Mesendoderm (in vitro differentiated cells): ENCODE measurements at regions not wholly inside any gene's neighbourhood (a gene's known extent, or its start where the extent isn't known, plus 50 kb on each side); places are given as distances from the start of the nearest gene placed in this dataset.

Source experiments
- DNase-seq: peaks from one replicate; pipeline ENCODE4 v3.0.0; 2013
- H2AK5ac ChIP-seq: 2 replicates; pipeline ENCODE4 v1.6.1; 2013; ENCODE audit warnings: low read length, inconsistent platforms
- H2BK120ac ChIP-seq: 2 replicates; pipeline ENCODE4 v1.6.1; 2013; ENCODE audit warnings: low read depth, mild to moderate bottlenecking, low read length, moderate library complexity, mixed read lengths
- H2BK15ac ChIP-seq: replicated peaks from 2 replicates; pipeline ENCODE4 v1.6.1; 2013; ENCODE audit warnings: low read depth, mild to moderate bottlenecking, moderate library complexity
- H2BK5ac ChIP-seq: 2 replicates; pipeline ENCODE4 v1.6.1; 2013; ENCODE audit warnings: low read length, inconsistent platforms
- H3K18ac ChIP-seq: 2 replicates; pipeline ENCODE4 v1.6.1; 2013; ENCODE audit warnings: mild to moderate bottlenecking, low read length, mixed read lengths
- H3K23ac ChIP-seq: one replicate; pipeline ENCODE4 v1.6.1; 2013; ENCODE audit warnings: low read length
- H3K27ac ChIP-seq: 2 replicates; pipeline ENCODE4 v1.5.1; 2013; ENCODE audit warnings: low read depth, mild to moderate bottlenecking, inconsistent platforms, low read length, moderate library complexity
- H3K27me3 ChIP-seq: 2 replicates; pipeline ENCODE4 v1.6.1; 2013; ENCODE audit warnings: low read length, control low read depth, mild to moderate bottlenecking, inconsistent platforms; ENCODE audit not compliant: insufficient read depth, poor library complexity
- H3K36me3 ChIP-seq: 2 replicates; pipeline ENCODE4 v1.6.1; 2013; ENCODE audit warnings: low read length, inconsistent platforms; ENCODE audit not compliant: control insufficient read depth, insufficient read depth
- H3K4ac ChIP-seq: one replicate; pipeline ENCODE4 v1.6.1; 2013; ENCODE audit warnings: low read depth, mild to moderate bottlenecking, low read length, moderate library complexity
- H3K4me1 ChIP-seq: 2 replicates; pipeline ENCODE4 v1.6.1; 2013; ENCODE audit warnings: low read depth, low read length, inconsistent platforms; ENCODE audit not compliant: control insufficient read depth
- H3K4me2 ChIP-seq: 2 replicates; pipeline ENCODE4 v1.6.1; 2013; ENCODE audit warnings: low read length
- H3K4me3 ChIP-seq: 2 replicates; pipeline ENCODE4 v1.5.1; 2013; ENCODE audit warnings: mild to moderate bottlenecking, low read length
- H3K56ac ChIP-seq: one replicate; pipeline ENCODE4 v1.6.1; 2013; ENCODE audit warnings: low read length
- H3K79me1 ChIP-seq: 2 replicates; pipeline ENCODE4 v1.6.1; 2013; ENCODE audit warnings: low read length, inconsistent platforms
- H3K79me2 ChIP-seq: 2 replicates; pipeline ENCODE4 v1.6.1; 2013; ENCODE audit warnings: mild to moderate bottlenecking, low read length; ENCODE audit not compliant: control insufficient read depth, insufficient read depth
- H3K9ac ChIP-seq: 2 replicates; pipeline ENCODE4 v1.6.1; 2013; ENCODE audit warnings: low read length, inconsistent platforms
- H4K5ac ChIP-seq: one replicate; pipeline ENCODE4 v1.6.1; 2013; ENCODE audit warnings: low read length
- H4K8ac ChIP-seq: one replicate; pipeline ENCODE4 v1.6.1; 2013; ENCODE audit warnings: low read depth, mild to moderate bottlenecking, control low read depth, low read length, moderate library complexity
- WGBS: extraction: QIAGEN DNeasy Blood & Tissue Kit; methylation state at CpG from one replicate; pipeline ENCODE4 v1.1.7; 2013; ENCODE audit warnings: low lambda C conversion rate, missing lambda C conversion rate; ENCODE audit not compliant: insufficient coverage; ENCODE audit errors: extremely low coverage; 5-methylcytosine and 5-hydroxymethylcytosine counted together

GRCh38 chr10:128614802-128615553 lies 488.8 kb upstream of the MKI67 start:
- Histone ChIP-seq H3K4me3 (no peak overlapping the region), H3K79me1 (no peaks in the 10 kb centered on the region), H3K56ac (no peak overlapping the region), H3K79me2 (no peaks in the 10 kb centered on the region), H3K23ac (no peak overlapping the region), H4K5ac (no peak overlapping the region), H3K36me3 (no peaks in the 10 kb centered on the region), H2AK5ac (no peak overlapping the region), H3K4me2 (no peak overlapping the region), H3K27me3 (no peaks in the 10 kb centered on the region), H3K4me1 (no peaks in the 10 kb centered on the region), H2BK15ac (no peak overlapping the region), H3K27ac (no peak overlapping the region), H4K8ac (no peak overlapping the region), H3K18ac (no peak overlapping the region), H2BK5ac (no peak overlapping the region), H3K9ac (no peak overlapping the region), H3K4ac (no peak overlapping the region), H2BK120ac (no peak overlapping the region)
- WGBS: no CpG with 5 or more reads among the region's 5 CpGs
- DNase-seq: no peak

GRCh38 chr10:128617532-128617931 lies 491.3 kb upstream of the MKI67 start:
- no peak overlapping the region for H3K4me2 ChIP-seq

GRCh38 chr10:128622706-128623105 lies 496.5 kb upstream of the MKI67 start:
- H3K27ac ChIP-seq: no peak overlapping the region
- no CpG with 5 or more reads among the region's 8 CpGs for WGBS

More at GRCh38 chr10:128617532-128617931, 491.3 kb upstream of the MKI67 start:
- Histone ChIP-seq H2BK15ac (no peak overlapping the region), H3K9ac (no peak overlapping the region), H4K8ac (no peak overlapping the region), H2BK120ac (no peak overlapping the region), H3K4ac (no peak overlapping the region), H3K23ac (no peak overlapping the region), H3K79me1 (no peaks in the 10 kb centered on the region), H3K27me3 (no peaks in the 10 kb centered on the region), H3K18ac (no peak overlapping the region), H3K4me3 (no peak overlapping the region), H3K56ac (no peak overlapping the region), H3K4me1 (no peaks in the 10 kb centered on the region), H3K27ac (no peak overlapping the region), H2AK5ac (no peak overlapping the region), H2BK5ac (no peak overlapping the region), H4K5ac (no peak overlapping the region), H3K36me3 (no peaks in the 10 kb centered on the region), H3K79me2 (no peaks in the 10 kb centered on the region)
- no CpG with 5 or more reads among the region's 2 CpGs for WGBS
- no peak for DNase-seq

GRCh38 chr10:128623776-128624175 lies 497.6 kb upstream of the MKI67 start:
- Histone ChIP-seq H3K23ac (no peak overlapping the region), H3K18ac (no peak overlapping the region), H3K4me2 (no peak overlapping the region), H3K79me2 (no peaks in the 10 kb centered on the region), H2BK120ac (no peak overlapping the region), H3K9ac (no peak overlapping the region), H2AK5ac (no peak overlapping the region), H3K79me1 (no peaks in the 10 kb centered on the region), H3K36me3 (no peaks in the 10 kb centered on the region), H3K27ac (no peak overlapping the region), H2BK5ac (no peak overlapping the region), H3K4ac (no peak overlapping the region), H3K27me3 (no peaks in the 10 kb centered on the region), H4K5ac (no peak overlapping the region), H3K56ac (no peak overlapping the region), H2BK15ac (no peak overlapping the region), H4K8ac (no peak overlapping the region), H3K4me3 (no peak overlapping the region), H3K4me1 (no peaks in the 10 kb centered on the region)
- WGBS: no CpG with 5 or more reads among the region's 15 CpGs
- DNase-seq: no peak

More at GRCh38 chr10:128622706-128623105, 496.5 kb upstream of the MKI67 start:
- no peak overlapping the region for H2BK120ac ChIP-seq
- H3K23ac ChIP-seq: no peak overlapping the region
- H3K79me1 ChIP-seq: no peaks in the 10 kb centered on the region
- no peak overlapping the region for H2AK5ac ChIP-seq
- H3K79me2 ChIP-seq: no peaks in the 10 kb centered on the region
- no peak overlapping the region for H3K4me3 ChIP-seq
- H2BK5ac ChIP-seq: no peak overlapping the region
- no peak overlapping the region for H3K9ac ChIP-seq
- no peaks in the 10 kb centered on the region for H3K27me3 ChIP-seq
- no peaks in the 10 kb centered on the region for H3K4me1 ChIP-seq
- no peak overlapping the region for H4K8ac ChIP-seq
- no peak overlapping the region for H4K5ac ChIP-seq
- DNase-seq: no peak
- no peak overlapping the region for H2BK15ac ChIP-seq
- no peaks in the 10 kb centered on the region for H3K36me3 ChIP-seq
- H3K18ac ChIP-seq: no peak overlapping the region
- no peak overlapping the region for H3K4ac ChIP-seq
- no peak overlapping the region for H3K4me2 ChIP-seq
- H3K56ac ChIP-seq: no peak overlapping the region

- H3K4me2 ChIP-seq: no peak overlapping the region
- no peaks in the 10 kb centered on the region for H3K79me1 ChIP-seq
- no peak overlapping the region for H3K9ac ChIP-seq
- no peak overlapping the region for H2BK5ac ChIP-seq
- H4K5ac ChIP-seq: no peak overlapping the region
- no peaks in the 10 kb centered on the region for H3K4me1 ChIP-seq
- H3K23ac ChIP-seq: peak overlapping the region; percentile 45
- H3K18ac ChIP-seq: no peak overlapping the region
- peak; percentile 70 for DNase-seq
- H2BK120ac ChIP-seq: no peak overlapping the region
- H3K36me3 ChIP-seq: no peaks in the 10 kb centered on the region
- no peak overlapping the region for H2AK5ac ChIP-seq
- H3K56ac ChIP-seq: no peak overlapping the region
- H2BK15ac ChIP-seq: no peak overlapping the region
- no peaks in the 10 kb centered on the region for H3K27me3 ChIP-seq
- H4K8ac ChIP-seq: no peak overlapping the region
- no peak overlapping the region for H3K4ac ChIP-seq
- H3K27ac ChIP-seq: no peak overlapping the region
- H3K79me2 ChIP-seq: no peaks in the 10 kb centered on the region
- no CpG with 5 or more reads among the region's 18 CpGs for WGBS
- H3K4me3 ChIP-seq: no peak overlapping the region
Observed at GRCh38 chr10:128624656-128625530, 498.7 kb upstream of the MKI67 start.
